Left ventricle myocardium inferior (tissue), 1 donor: ENCODE measurements at regions not wholly inside any gene's neighbourhood (a gene's known extent, or its start where the extent isn't known, plus 50 kb on each side); places are given as distances from the start of the nearest gene placed in this dataset.

Experiments used
- DNase-seq: peaks from one replicate; pipeline ENCODE4 v3.0.0-alpha.2; 2020
- H3K27ac ChIP-seq: fragments of 200-600 bp; replicated peaks from 2 replicates; pipeline ENCODE4 v1.8.0; 2021
- H3K27me3 ChIP-seq: fragments of 200-600 bp; 2 replicates; pipeline ENCODE4 v1.8.0; 2021; ENCODE audit warnings: low read depth
- H3K36me3 ChIP-seq: fragments of 200-600 bp; 2 replicates; pipeline ENCODE4 v1.8.0; 2021
- H3K4me1 ChIP-seq: fragments of 200-600 bp; 2 replicates; pipeline ENCODE4 v1.8.0; 2021
- H3K4me3 ChIP-seq: fragments of 200-600 bp; 2 replicates; pipeline ENCODE4 v1.8.0; 2021; ENCODE audit warnings: mild to moderate bottlenecking, moderate library complexity
- H3K9me3 ChIP-seq: fragments of 200-600 bp; replicated peaks from 2 replicates; pipeline ENCODE4 v1.8.0; 2021
- CTCF ChIP-seq: fragments of 200-600 bp; IDR thresholded peaks from 2 replicates; pipeline ENCODE4 v1.8.0; 2021; ENCODE audit warnings: antibody characterized with exemption, mild to moderate bottlenecking, borderline replicate concordance
- intact Hi-C: fragments of 100-400 bp; cut with micrococcal nuclease; formaldehyde crosslinking; loops from one replicate; pipeline ENCODE4 v1.11.0; 2022
- donor health status: DM: no; HTN: yes; CAD: no; lungs with severe emphysema.

- Histone ChIP-seq H3K4me1 (no peaks in the 10 kb centered on the region), H3K36me3 (no peaks in the 10 kb centered on the region), H3K9me3 (peaks cover 26% of the 10 kb centered on the region), H3K27me3 (no peaks in the 10 kb centered on the region), H3K27ac (no peak overlapping the region), H3K4me3 (no peak overlapping the region)
- intact Hi-C loops: no loop called here
- no peak for DNase-seq
- TF ChIP-seq CTCF: no peak
Measured at GRCh38 chr21:20591284-20591683, 406.9 kb upstream of the NCAM2 start.

GRCh38 chr21:20592463-20592862 lies 405.7 kb upstream of the NCAM2 start:
- Histone ChIP-seq H3K4me3 (no peak overlapping the region), H3K4me1 (no peaks in the 10 kb centered on the region), H3K27ac (no peak overlapping the region), H3K27me3 (no peaks in the 10 kb centered on the region), H3K9me3 (peaks cover 26% of the 10 kb centered on the region), H3K36me3 (no peaks in the 10 kb centered on the region)
- no peak for TF ChIP-seq CTCF
- no peak for DNase-seq
- intact Hi-C loops: no loop called here

GRCh38 chr21:20603236-20603635 lies 395.0 kb upstream of the NCAM2 start:
- Histone ChIP-seq H3K36me3 (no peaks in the 10 kb centered on the region), H3K4me1 (no peaks in the 10 kb centered on the region), H3K27ac (no peak overlapping the region), H3K27me3 (no peaks in the 10 kb centered on the region), H3K4me3 (no peak overlapping the region), H3K9me3 (peaks cover 14% of the 10 kb centered on the region)
- intact Hi-C loops: no loop called here
- no peak for DNase-seq
- TF ChIP-seq CTCF: no peak

- H3K9me3 ChIP-seq: peaks cover 14% of the 10 kb centered on the region
- TF ChIP-seq CTCF: no peak
- no peak overlapping the region for H3K27ac ChIP-seq
- no peak overlapping the region for H3K4me3 ChIP-seq
- H3K4me1 ChIP-seq: no peaks in the 10 kb centered on the region
- no peaks in the 10 kb centered on the region for H3K36me3 ChIP-seq
- intact Hi-C loops: no loop called here
- DNase-seq: no peak
- no peaks in the 10 kb centered on the region for H3K27me3 ChIP-seq
Measured at GRCh38 chr21:20611008-20611407, 387.2 kb upstream of the NCAM2 start.

DNA sequence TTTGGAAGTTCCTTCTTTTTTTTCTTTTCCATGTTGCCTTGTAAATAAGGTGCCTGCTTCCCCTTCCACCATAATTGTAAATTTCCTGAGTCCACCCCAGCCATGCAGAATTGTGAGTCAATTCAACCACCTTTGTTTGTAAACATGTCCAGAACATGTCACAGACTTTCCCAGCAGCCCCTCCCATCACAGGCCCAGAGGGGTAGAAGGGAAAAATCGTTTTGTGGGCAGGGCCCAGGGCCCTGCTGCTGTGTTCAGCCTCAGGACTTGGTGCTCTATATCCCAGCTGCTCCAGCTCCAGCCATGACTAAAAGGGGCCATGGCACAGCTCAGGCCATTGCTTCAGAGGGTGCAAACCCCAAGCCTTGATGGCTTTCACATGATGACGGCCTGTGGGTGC lies 384.6 kb upstream of the NCAM2 start:
- DNase-seq: no peak
- Histone ChIP-seq H3K36me3 (no peaks in the 10 kb centered on the region), H3K9me3 (no peaks in the 10 kb centered on the region), H3K27me3 (no peaks in the 10 kb centered on the region), H3K4me1 (no peaks in the 10 kb centered on the region), H3K27ac (no peak overlapping the region), H3K4me3 (no peak overlapping the region)
- TF ChIP-seq CTCF: no peak
- intact Hi-C loops: no loop called here

DNA sequence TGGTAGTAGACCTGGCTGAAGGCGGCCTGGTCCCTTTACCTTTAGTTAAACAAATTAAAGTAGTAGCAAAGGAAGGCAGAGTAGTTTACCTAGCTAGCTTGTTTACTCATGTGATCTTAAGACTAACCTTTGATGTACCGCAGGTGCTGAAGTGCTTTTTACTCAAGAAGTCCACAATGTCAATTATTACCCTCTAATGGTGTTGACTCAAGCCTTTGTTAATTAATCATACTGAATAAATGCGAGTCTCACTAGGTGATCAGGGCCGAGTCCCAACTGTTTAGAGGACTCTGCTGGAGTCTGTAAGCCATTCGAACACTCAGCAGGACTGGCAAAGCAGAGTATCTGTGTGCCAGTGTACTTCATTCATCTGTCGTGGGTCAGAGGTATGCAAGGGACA lies 381.1 kb upstream of the NCAM2 start:
- no peak overlapping the region for H3K4me3 ChIP-seq
- no peak overlapping the region for H3K27ac ChIP-seq
- H3K9me3 ChIP-seq: no peaks in the 10 kb centered on the region
- intact Hi-C loops: no loop called here
- no peak for DNase-seq
- TF ChIP-seq CTCF: no peak
- no peaks in the 10 kb centered on the region for H3K4me1 ChIP-seq
- no peaks in the 10 kb centered on the region for H3K36me3 ChIP-seq
- H3K27me3 ChIP-seq: no peaks in the 10 kb centered on the region
